Esophagus squamous epithelium (tissue), 5 donors: ENCODE measurements at regions not wholly inside any gene's neighbourhood (a gene's known extent, or its start where the extent isn't known, plus 50 kb on each side); places are given as distances from the start of the nearest gene placed in this dataset.
"Not testable (repeated sequence)": the region's sequence is repeated elsewhere in the genome, so short reads cannot be mapped to it uniquely, and the experiment has no call there.

Source experiments
- DNase-seq: peaks from one replicate; lab custom pipeline; 2025; lab: John Stamatoyannopoulos, UW
- H3K27ac ChIP-seq, 4 donors: fragments of 200-600 bp; sonication (generic); one replicate each; pipeline ENCODE4 v1.5.1; 2016 to 2019; ENCODE audit warnings: mild to moderate bottlenecking in 1 of 4
- H3K27me3 ChIP-seq, 4 donors: fragments of 200-600 bp; sonication (generic); 1 replicate in 3 of 4; 2 replicates in 1 of 4; pipeline versions ENCODE4 v1.5.1 to v1.6.0; 2017 to 2021; ENCODE audit warnings: antibody characterized with exemption in 1 of 4
- H3K36me3 ChIP-seq, 3 donors: fragments of 200-600 bp; sonication (generic); one replicate each; pipeline ENCODE4 v1.5.1; 2016 to 2019
- H3K4me1 ChIP-seq, 3 donors: fragments of 200-600 bp; sonication (generic); one replicate each; pipeline ENCODE4 v1.5.1; 2017 to 2019
- H3K4me3 ChIP-seq, 4 donors: fragments of 200-600 bp; sonication (generic); 1 replicate in 3 of 4; 2 replicates in 1 of 4; pipeline ENCODE4 v1.5.1; 2016 to 2019; ENCODE audit warnings: mild to moderate bottlenecking in 2 of 4, moderate library complexity in 1 of 4
- H3K9me3 ChIP-seq, 3 donors: fragments of 200-600 bp; sonication (generic); one replicate each; pipeline ENCODE4 v1.5.1; 2016 to 2019
- POLR2A ChIP-seq, 4 donors: fragments of 450-650 bp; IDR thresholded peaks; one replicate each; pipeline ENCODE4 v1.6.1; 2017; ENCODE audit warnings: antibody characterized with exemption in 4 of 4, mild to moderate bottlenecking in 4 of 4, moderate library complexity in 3 of 4
- WGBS, 2 donors: methylation state at CpG; one replicate each; pipeline ENCODE4 v1.1.5; 2018; 5-methylcytosine and 5-hydroxymethylcytosine counted together
- intact Hi-C: fragments of 100-400 bp; cut with DNase I; formaldehyde crosslinking; loops from one replicate; pipeline ENCODE4 v1.15.0; 2022
- TF ChIP-seq, protein P1 (sequence below), 6 experiments: fragments of 450-650 bp in 4 of 6; fragments of 200-600 bp in 2 of 6; sonication (generic) in 2 of 6; IDR thresholded peaks; one replicate each; pipeline ENCODE4 v1.5.1; 2016 to 2019; ENCODE audit warnings: antibody characterized with exemption in 6 of 6, mild to moderate bottlenecking in 4 of 6, moderate library complexity in 4 of 6
- donor health status: DM: yes; HTN: yes; CAD: no.

- no peak for TF ChIP-seq POLR2A (IDR thresholded peaks at IDR 0.05)
- TF ChIP-seq, protein P1, sequence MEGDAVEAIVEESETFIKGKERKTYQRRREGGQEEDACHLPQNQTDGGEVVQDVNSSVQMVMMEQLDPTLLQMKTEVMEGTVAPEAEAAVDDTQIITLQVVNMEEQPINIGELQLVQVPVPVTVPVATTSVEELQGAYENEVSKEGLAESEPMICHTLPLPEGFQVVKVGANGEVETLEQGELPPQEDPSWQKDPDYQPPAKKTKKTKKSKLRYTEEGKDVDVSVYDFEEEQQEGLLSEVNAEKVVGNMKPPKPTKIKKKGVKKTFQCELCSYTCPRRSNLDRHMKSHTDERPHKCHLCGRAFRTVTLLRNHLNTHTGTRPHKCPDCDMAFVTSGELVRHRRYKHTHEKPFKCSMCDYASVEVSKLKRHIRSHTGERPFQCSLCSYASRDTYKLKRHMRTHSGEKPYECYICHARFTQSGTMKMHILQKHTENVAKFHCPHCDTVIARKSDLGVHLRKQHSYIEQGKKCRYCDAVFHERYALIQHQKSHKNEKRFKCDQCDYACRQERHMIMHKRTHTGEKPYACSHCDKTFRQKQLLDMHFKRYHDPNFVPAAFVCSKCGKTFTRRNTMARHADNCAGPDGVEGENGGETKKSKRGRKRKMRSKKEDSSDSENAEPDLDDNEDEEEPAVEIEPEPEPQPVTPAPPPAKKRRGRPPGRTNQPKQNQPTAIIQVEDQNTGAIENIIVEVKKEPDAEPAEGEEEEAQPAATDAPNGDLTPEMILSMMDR (IDR thresholded peaks at IDR 0.05): no peak
- no peak for DNase-seq
- Histone ChIP-seq H3K27ac (no peak overlapping the region), H3K27me3 (no peaks in the 10 kb centered on the region), H3K9me3 (no peaks in the 10 kb centered on the region), H3K4me3 (no peak overlapping the region), H3K4me1 (no peaks in the 10 kb centered on the region), H3K36me3 (no peaks in the 10 kb centered on the region)
- intact Hi-C loops: no loop called here
- 13 to 36% methylated on average over 1 of the region's 1 CpG for WGBS, 2 donors
Measured at GRCh38 chr4:127484117-127484516, 148.6 kb upstream of the INTU start.

DNA sequence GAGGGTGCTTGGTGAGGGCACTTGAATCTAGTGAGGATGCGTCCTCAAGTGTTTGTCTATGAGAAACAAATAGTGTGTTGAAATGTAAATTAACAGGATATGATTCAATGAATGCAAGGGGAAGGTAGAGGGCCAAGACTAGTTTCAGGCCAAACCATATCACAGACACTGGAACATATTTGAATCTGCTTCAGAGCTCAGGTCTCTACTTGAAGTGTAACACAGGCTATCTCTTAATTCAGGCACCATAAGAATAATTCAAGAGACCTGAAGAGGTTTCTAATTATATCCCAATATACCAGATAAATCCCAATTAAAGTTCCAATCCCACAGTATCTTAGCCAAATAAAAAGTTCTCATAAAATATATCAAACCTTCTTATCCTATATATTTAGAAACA lies 146.5 kb upstream of the INTU start:
- Histone ChIP-seq H3K9me3 (no peaks in the 10 kb centered on the region), H3K4me1 (no peaks in the 10 kb centered on the region), H3K27ac (no peak overlapping the region), H3K4me3 (no peak overlapping the region), H3K27me3 (no peaks in the 10 kb centered on the region), H3K36me3 (no peaks in the 10 kb centered on the region)
- WGBS, 2 donors: 75 to 76% methylated on average over 1 of the region's 1 CpG
- intact Hi-C loops: no loop called here
- no peak for TF ChIP-seq POLR2A (IDR thresholded peaks at IDR 0.05)
- TF ChIP-seq, protein P1 (IDR thresholded peaks at IDR 0.05): no peak
- DNase-seq: no peak

DNA sequence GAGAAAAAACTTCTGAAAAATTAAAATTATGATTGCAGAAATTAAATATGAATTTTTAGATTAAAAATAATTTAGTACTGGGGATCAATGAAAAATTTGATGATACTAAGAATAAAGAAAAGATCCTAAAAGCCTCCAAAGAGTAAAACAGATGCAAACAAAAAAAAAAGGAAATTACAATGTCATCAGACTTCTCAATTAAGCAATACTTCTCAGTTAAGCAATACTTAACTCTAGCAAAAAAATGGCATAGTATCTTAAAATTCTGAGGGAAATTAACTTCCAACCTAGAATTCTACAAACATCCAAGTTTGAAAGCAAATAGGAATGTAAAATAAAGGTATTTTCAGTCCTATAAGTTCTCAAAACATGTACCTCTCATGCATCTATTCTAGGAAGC lies 141.2 kb upstream of the INTU start:
- Histone ChIP-seq H3K27ac (no peak overlapping the region), H3K9me3 (no peaks in the 10 kb centered on the region), H3K4me3 (no peak overlapping the region), H3K27me3 (no peaks in the 10 kb centered on the region), H3K36me3 (no peaks in the 10 kb centered on the region), H3K4me1 (no peaks in the 10 kb centered on the region)
- intact Hi-C loops: no loop called here
- TF ChIP-seq POLR2A (IDR thresholded peaks at IDR 0.05): no peak
- TF ChIP-seq, protein P1 (IDR thresholded peaks at IDR 0.05): no peak
- DNase-seq: no peak

DNA sequence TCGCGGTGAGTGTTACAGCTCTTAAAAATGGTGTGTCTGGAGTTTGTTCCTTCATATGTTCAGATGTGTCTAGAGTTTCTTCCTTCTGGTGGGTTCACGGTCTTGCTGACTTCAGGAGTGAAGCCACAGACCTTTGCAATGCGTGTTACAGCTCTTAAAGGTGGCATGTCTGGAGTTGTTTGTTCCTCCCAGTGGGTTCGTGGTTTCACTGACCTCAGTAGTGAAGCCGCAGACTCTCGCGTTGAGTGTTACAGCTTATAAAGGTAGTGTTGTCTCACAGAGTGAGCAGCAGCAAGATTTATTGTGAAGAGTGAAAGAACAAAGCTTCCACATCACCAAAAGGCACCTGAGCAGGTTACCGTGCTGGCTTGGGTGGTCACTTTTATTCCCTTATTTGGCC lies 135.9 kb upstream of the INTU start:
- H3K4me3 ChIP-seq, H3K4me1 ChIP-seq, intact Hi-C loops, H3K27ac ChIP-seq, H3K9me3 ChIP-seq, H3K27me3 ChIP-seq, DNase-seq, H3K36me3 ChIP-seq: not testable (repeated sequence)
- 86 to 90% methylated on average over 9 of the region's 9 CpGs for WGBS, 2 donors

DNA sequence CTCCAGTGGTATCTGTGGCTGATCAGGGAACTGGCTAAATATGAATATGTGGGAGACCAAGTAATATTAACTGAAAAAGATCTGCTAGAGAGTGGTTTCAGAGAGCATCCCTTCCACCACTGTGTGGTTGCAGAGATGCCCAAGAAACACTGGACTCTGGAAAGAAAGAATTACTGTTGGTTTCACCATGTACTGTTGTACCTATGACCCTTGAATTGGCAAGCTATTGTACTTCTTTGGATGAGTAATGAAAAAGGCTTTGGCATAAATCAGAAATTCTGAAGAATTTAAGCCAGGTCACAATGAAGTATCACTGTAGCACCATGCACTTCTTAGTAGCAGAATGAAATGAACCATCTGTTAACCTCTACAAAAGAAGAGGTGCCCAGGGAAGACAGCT lies 134.4 kb upstream of the INTU start:
- intact Hi-C loops: no loop called here
- no peaks in the 10 kb centered on the region for H3K4me1 ChIP-seq
- H3K9me3 ChIP-seq: no peaks in the 10 kb centered on the region
- DNase-seq: no peak
- no peaks in the 10 kb centered on the region for H3K27me3 ChIP-seq
- TF ChIP-seq, protein P1 (IDR thresholded peaks at IDR 0.05): no peak
- TF ChIP-seq POLR2A (IDR thresholded peaks at IDR 0.05): no peak
- H3K36me3 ChIP-seq: no peaks in the 10 kb centered on the region
- H3K4me3 ChIP-seq: no peak overlapping the region
- no peak overlapping the region for H3K27ac ChIP-seq

DNA sequence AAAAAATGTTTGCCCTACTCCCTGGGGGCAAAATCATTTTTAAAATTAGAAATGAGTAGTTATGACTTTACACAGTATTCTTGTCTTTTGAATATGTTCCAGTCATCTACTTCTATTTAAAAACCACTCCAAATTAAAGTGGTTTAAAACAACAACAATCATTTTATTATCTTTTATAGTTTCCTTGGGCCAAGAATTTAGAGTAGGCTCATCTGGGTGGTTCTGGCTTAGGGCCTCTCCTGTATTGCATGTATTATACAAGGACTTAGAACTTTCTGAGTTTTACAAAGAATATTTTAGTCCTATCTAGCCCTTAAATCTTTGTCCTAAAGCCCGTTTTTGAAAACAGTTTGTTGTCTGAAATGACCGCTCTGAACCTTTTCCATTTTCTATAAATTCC lies 132.5 kb upstream of the INTU start:
- Histone ChIP-seq H3K9me3 (no peaks in the 10 kb centered on the region), H3K4me1 (no peaks in the 10 kb centered on the region), H3K36me3 (no peaks in the 10 kb centered on the region), H3K27me3 (no peaks in the 10 kb centered on the region), H3K4me3 (no peak overlapping the region), H3K27ac (no peak overlapping the region)
- TF ChIP-seq, protein P1 (IDR thresholded peaks at IDR 0.05): no peak
- TF ChIP-seq POLR2A (IDR thresholded peaks at IDR 0.05): no peak
- intact Hi-C loops: no loop called here
- no peak for DNase-seq
- WGBS, 2 donors: 70 to 77% methylated on average over 2 of the region's 2 CpGs
